PFSK-1 (cell line): ENCODE measurements at regions not wholly inside any gene's neighbourhood (a gene's known extent, or its start where the extent isn't known, plus 50 kb on each side); places are given as distances from the start of the nearest gene placed in this dataset.

ENCODE experiments used
- FOXP2 ChIP-seq: optimal IDR thresholded peaks from 2 replicates; pipeline ENCODE3; 2011; ENCODE audit warnings: borderline replicate concordance, control low read depth, inconsistent platforms; ENCODE audit not compliant: insufficient read depth; ENCODE audit errors: extremely low read length, extremely low read depth
- POLR2AphosphoS5 ChIP-seq: IDR thresholded peaks from 2 replicates; pipeline ENCODE4 v1.6.1; 2012; ENCODE audit warnings: low read depth, mild to moderate bottlenecking, control low read depth, low read length, moderate library complexity
- SIN3A ChIP-seq: IDR thresholded peaks from 2 replicates; pipeline ENCODE4 v1.6.1; 2012; ENCODE audit warnings: mild to moderate bottlenecking, low read length, moderate library complexity, borderline replicate concordance; ENCODE audit not compliant: insufficient read depth
- TAF1 ChIP-seq: IDR thresholded peaks from 2 replicates; pipeline ENCODE4 v1.6.1; 2012; ENCODE audit warnings: low read length, control low read depth, borderline replicate concordance; ENCODE audit not compliant: insufficient read depth
- TF ChIP-seq, protein P1 (sequence below), 2 experiments: IDR thresholded peaks; 2 replicates each; pipeline versions ENCODE4 v1.6.1 to v1.8.0; 2011 to 2012; ENCODE audit warnings: low read depth in 2 of 2, low read length in 2 of 2, control low read depth in 1 of 2, inconsistent platforms in 1 of 2, mild to moderate bottlenecking in 1 of 2, moderate library complexity in 1 of 2; ENCODE audit not compliant: insufficient read depth in 1 of 2

DNA sequence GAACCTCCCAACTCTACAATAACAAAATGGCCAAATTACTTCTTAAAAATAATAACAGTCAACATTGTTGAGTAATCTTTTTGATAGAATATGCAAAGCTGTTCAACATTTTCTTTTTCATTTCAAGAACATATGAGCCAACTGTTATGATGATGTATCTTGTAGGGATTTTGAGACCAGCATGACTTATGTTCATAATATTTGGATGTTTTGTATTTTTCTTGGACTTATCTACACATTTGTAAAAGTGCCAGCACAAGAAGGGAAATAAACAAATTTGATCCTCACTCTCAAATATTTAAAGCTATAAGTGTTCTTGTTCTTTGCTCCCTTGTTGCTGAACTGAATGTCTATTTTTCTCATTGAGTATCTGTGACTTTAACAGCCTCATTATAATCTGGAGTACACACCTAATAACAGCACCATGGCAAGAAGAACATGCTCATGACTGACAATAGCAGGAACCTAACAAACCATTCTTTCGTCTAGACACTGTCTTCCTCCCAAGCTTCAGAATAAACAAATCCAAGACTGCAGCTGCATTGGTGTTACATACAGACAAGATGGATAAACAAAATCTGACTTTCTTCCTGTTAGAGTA is 1049.7 kb downstream of the FAT4 start:
- TF ChIP-seq TAF1 (no peak), SIN3A (no peak), POLR2AphosphoS5 (no peak), FOXP2 (no peak)
- TF ChIP-seq, protein P1, sequence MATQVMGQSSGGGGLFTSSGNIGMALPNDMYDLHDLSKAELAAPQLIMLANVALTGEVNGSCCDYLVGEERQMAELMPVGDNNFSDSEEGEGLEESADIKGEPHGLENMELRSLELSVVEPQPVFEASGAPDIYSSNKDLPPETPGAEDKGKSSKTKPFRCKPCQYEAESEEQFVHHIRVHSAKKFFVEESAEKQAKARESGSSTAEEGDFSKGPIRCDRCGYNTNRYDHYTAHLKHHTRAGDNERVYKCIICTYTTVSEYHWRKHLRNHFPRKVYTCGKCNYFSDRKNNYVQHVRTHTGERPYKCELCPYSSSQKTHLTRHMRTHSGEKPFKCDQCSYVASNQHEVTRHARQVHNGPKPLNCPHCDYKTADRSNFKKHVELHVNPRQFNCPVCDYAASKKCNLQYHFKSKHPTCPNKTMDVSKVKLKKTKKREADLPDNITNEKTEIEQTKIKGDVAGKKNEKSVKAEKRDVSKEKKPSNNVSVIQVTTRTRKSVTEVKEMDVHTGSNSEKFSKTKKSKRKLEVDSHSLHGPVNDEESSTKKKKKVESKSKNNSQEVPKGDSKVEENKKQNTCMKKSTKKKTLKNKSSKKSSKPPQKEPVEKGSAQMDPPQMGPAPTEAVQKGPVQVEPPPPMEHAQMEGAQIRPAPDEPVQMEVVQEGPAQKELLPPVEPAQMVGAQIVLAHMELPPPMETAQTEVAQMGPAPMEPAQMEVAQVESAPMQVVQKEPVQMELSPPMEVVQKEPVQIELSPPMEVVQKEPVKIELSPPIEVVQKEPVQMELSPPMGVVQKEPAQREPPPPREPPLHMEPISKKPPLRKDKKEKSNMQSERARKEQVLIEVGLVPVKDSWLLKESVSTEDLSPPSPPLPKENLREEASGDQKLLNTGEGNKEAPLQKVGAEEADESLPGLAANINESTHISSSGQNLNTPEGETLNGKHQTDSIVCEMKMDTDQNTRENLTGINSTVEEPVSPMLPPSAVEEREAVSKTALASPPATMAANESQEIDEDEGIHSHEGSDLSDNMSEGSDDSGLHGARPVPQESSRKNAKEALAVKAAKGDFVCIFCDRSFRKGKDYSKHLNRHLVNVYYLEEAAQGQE (IDR thresholded peaks at IDR 0.05; ENCODE audit: insufficient read depth in 1 of 2, low read depth in 2 of 2, low read length in 2 of 2): no peak
